ENCODE measurements at regions not wholly inside any gene's neighbourhood (a gene's known extent, or its start where the extent isn't known, plus 50 kb on each side); places are given as distances from the start of the nearest gene placed in this dataset.
A peak's percentile ranks its signal among the peaks of the same experiment; 100 is the strongest.
"Not testable (repeated sequence)": the region's sequence is repeated elsewhere in the genome, so short reads cannot be mapped to it uniquely, and the experiment has no call there.

GRCh38 chr16:88198457-88199295, 184.1 kb upstream of the ZNF469 start:
- not testable (repeated sequence) for H3K36me3 ChIP-seq (ENCODE audit: insufficient read depth); H3K79me2 ChIP-seq (replicated peaks; ENCODE audit: insufficient read depth); H3K4me3 ChIP-seq; DNase-seq (ENCODE audit: low spot score); H3K4me2 ChIP-seq; H3K27me3 Mint-ChIP-seq (ENCODE audit: insufficient read depth, low read depth, poor library complexity); H3K36me3 Mint-ChIP-seq (ENCODE audit: low read depth); H2AFZ ChIP-seq; H3K4me1 ChIP-seq (ENCODE audit: insufficient read depth); H3K27ac ChIP-seq (ENCODE audit: low read depth); H3K9me2 ChIP-seq (ENCODE audit: insufficient read depth); H3K27ac Mint-ChIP-seq; H4K20me1 ChIP-seq (replicated peaks; ENCODE audit: insufficient read depth); ATAC-seq; H3K9me3 Mint-ChIP-seq; H3K4me1 Mint-ChIP-seq; H3K27me3 ChIP-seq (ENCODE audit: insufficient read depth); H3K4me3 Mint-ChIP-seq; H3F3A ChIP-seq (replicated peaks; ENCODE audit: low read depth)

- not testable (repeated sequence) for H3K36me3 ChIP-seq (ENCODE audit: insufficient read depth); H2AFZ ChIP-seq; H3K79me2 ChIP-seq (replicated peaks; ENCODE audit: insufficient read depth); H3K27me3 Mint-ChIP-seq (ENCODE audit: insufficient read depth, low read depth, poor library complexity); H3K27ac Mint-ChIP-seq; H3K27ac ChIP-seq (ENCODE audit: low read depth); H3K4me2 ChIP-seq; DNase-seq (ENCODE audit: low spot score); H4K20me1 ChIP-seq (replicated peaks; ENCODE audit: insufficient read depth); H3K4me1 Mint-ChIP-seq; H3F3A ChIP-seq (replicated peaks; ENCODE audit: low read depth); H3K27me3 ChIP-seq (ENCODE audit: insufficient read depth); H3K4me3 ChIP-seq; H3K9me2 ChIP-seq (ENCODE audit: insufficient read depth); H3K4me3 Mint-ChIP-seq; H3K9me3 Mint-ChIP-seq; H3K36me3 Mint-ChIP-seq (ENCODE audit: low read depth); H3K4me1 ChIP-seq (ENCODE audit: insufficient read depth); ATAC-seq
Measured at GRCh38 chr16:88199296-88200153, 183.2 kb upstream of the ZNF469 start.

GRCh38 chr16:88200154-88200895, 182.4 kb upstream of the ZNF469 start:
- not testable (repeated sequence) for H3K4me2 ChIP-seq; H4K20me1 ChIP-seq (replicated peaks; ENCODE audit: insufficient read depth); H3K9me3 Mint-ChIP-seq; H3K27ac Mint-ChIP-seq; H3K4me1 Mint-ChIP-seq; H3K4me3 ChIP-seq; H2AFZ ChIP-seq; H3K27me3 Mint-ChIP-seq (ENCODE audit: insufficient read depth, low read depth, poor library complexity); H3K4me1 ChIP-seq (ENCODE audit: insufficient read depth); H3K27ac ChIP-seq (ENCODE audit: low read depth); H3K36me3 ChIP-seq (ENCODE audit: insufficient read depth); H3K27me3 ChIP-seq (ENCODE audit: insufficient read depth); DNase-seq (ENCODE audit: low spot score); H3K36me3 Mint-ChIP-seq (ENCODE audit: low read depth); H3K79me2 ChIP-seq (replicated peaks; ENCODE audit: insufficient read depth); H3F3A ChIP-seq (replicated peaks; ENCODE audit: low read depth); H3K9me2 ChIP-seq (ENCODE audit: insufficient read depth); H3K4me3 Mint-ChIP-seq
- peak; percentile 48 for ATAC-seq

- H2AFZ ChIP-seq: no peak overlapping the region
- DNase-seq (ENCODE audit: low spot score) (no peak), ATAC-seq (no peak)
- peaks cover 3% of the 10 kb centered on the region for H3K27me3 Mint-ChIP-seq (ENCODE audit: insufficient read depth, low read depth, poor library complexity)
- no peaks in the 10 kb centered on the region for H3K4me1 ChIP-seq (ENCODE audit: insufficient read depth)
- no peaks in the 10 kb centered on the region for H3F3A ChIP-seq (replicated peaks; ENCODE audit: low read depth)
- no peaks in the 10 kb centered on the region for H3K79me2 ChIP-seq (replicated peaks; ENCODE audit: insufficient read depth)
- H3K36me3 ChIP-seq (ENCODE audit: insufficient read depth): no peaks in the 10 kb centered on the region
- no peak overlapping the region for H3K4me3 ChIP-seq
- no peaks in the 10 kb centered on the region; the same call in 2 of the 3 replicates for H3K9me3 Mint-ChIP-seq
- no peaks in the 10 kb centered on the region for H4K20me1 ChIP-seq (replicated peaks; ENCODE audit: insufficient read depth)
- H3K27ac ChIP-seq (ENCODE audit: low read depth): no peak overlapping the region
- H3K36me3 Mint-ChIP-seq (ENCODE audit: low read depth): no peaks in the 10 kb centered on the region
- no peaks in the 10 kb centered on the region for H3K4me1 Mint-ChIP-seq
- no peak overlapping the region for H3K4me3 Mint-ChIP-seq
- no peaks in the 10 kb centered on the region for H3K27me3 ChIP-seq (ENCODE audit: insufficient read depth)
- no peaks in the 10 kb centered on the region for H3K9me2 ChIP-seq (ENCODE audit: insufficient read depth)
- no peak overlapping the region for H3K4me2 ChIP-seq
- H3K27ac Mint-ChIP-seq: no peak overlapping the region
- no peak for TF ChIP-seq STAT1 (IDR thresholded peaks at IDR 0.05; ENCODE audit: unreplicated experiment)
- TF ChIP-seq EZH2 (IDR thresholded peaks at IDR 0.05; ENCODE audit: low read depth, unreplicated experiment): no peak
Measured at GRCh38 chr16:88200896-88201185, 181.9 kb upstream of the ZNF469 start.
